GM21515 (cell line): ENCODE measurements at regions not wholly inside any gene's neighbourhood (a gene's known extent, or its start where the extent isn't known, plus 50 kb on each side); places are given as distances from the start of the nearest gene placed in this dataset.
"Not testable (repeated sequence)": the region's sequence is repeated elsewhere in the genome, so short reads cannot be mapped to it uniquely, and the experiment has no call there.

Experiments used
- ATAC-seq: cut with Tn5 transposase; IDR thresholded peaks from one replicate; pipeline ENCODE4 v1.9.1; 2021; ENCODE audit not compliant: unreplicated experiment

DNA sequence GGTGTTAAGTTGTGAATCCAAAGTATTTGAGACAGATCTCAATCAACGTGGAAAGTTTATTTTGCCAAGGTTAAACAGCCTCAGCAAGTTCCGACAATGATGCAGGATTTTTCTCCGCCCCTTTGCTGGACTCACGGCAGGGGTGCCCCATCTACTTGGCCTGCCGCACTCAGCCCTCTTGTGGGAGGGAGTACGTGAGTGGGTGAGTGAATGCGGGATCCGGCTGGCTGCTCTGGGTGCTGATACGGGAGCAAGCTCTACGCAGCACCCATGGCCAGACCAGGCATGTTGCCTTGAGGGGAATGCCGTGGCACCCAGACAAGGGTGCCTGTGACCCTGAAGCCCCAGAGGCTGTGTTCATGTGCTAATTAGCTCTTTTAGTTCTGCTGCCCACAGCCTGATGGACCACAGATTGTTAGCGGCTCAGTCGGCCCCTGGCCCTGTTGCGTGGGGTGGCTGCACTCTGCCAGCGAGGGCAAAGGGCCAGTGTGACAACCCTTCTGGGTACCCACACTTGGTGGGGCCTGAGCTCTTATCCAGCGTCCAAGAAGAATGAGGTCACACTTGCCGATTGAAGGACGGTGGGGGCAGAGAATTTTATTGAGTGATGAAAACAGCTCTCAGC, 81.2 kb upstream of the FAM153A start:
- ATAC-seq, result not testable (repeated sequence)

DNA sequence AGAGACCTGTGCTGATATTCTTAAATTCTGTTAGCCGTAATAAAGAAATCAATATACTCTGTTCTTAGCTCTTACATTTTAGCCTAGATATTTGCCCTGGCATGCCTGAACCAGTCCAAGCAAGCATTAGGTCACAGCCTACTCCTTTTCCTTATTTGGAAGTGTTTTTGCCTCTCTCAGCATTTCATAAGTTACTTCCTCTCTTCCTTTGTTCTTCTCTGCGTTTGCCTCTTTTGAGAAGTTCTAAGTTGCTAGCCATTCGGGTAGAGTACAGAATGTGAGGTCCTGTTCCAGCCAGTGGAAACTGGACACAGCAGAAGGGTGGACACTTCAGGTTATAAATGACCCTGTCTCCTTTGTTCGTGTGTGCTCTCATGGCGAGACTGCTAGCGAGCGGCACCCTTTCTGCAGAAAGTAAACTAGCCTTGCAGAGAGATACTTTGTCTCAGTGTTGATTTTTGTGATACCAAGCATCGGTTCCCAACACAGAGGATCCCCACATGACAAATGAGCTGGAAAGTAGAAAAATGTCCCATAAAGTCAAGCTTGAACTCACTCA, 75.0 kb upstream of the FAM153A start:
- not testable (repeated sequence) for ATAC-seq

DNA sequence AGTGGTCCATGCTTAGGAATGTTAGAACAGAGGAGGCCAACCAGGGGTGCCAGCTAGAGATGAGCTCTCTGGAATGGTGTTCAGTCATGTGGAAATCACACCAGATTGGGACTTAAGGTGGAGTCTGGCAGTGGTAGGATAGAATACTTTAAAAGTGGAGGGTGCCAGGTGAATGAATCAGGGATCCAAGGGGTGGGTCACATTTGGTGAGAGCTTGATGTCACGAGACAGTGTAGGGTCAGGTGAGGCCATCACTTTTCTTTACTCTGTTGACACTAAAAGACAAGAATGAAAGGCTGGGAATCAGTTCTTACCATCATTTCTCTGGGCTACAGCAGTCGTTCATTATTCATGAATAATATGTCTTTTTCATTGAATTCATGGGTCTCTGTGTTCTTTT, 73.8 kb upstream of the FAM153A start:
- ATAC-seq, result not testable (repeated sequence)

DNA sequence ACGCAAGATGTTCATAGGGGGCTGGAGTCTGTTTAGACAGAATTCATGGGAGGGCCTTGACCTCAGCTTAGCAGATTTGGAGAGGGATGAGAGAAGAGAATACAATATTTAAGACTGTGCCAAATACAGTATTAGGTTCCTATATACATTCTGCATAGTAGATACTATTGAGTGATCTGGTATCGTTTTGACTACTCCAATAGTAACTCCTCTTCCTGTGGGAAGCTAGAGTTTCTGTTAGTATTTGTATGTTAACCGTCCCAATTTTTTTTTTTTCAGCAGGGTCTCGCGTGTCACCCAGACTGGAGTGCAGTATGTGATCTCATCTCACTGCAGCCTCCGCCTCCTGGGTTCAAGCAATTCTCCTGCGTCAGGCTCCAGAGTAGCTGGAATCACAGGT, 65.2 kb upstream of the FAM153A start:
- not testable (repeated sequence) for ATAC-seq

DNA sequence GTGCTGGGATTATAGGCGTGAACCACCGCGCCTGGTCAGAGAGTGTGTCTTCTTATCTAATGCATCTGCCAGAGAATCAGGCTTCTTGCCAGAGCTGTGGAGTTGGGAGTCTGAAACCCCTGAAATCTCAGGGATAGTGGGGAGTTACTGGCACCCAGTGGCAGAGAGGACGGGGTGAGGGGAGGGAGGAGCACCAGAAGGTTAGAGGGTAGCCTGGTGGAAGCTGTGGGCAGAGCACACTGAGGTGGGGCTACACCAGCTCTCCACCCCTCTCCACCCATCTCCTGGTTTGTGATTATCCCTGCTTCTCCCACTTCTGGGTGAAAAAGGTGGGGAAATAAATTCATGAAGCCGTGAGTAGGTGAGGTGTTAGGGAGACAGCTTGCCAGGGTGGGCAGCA, 63.9 kb upstream of the FAM153A start:
- not testable (repeated sequence) for ATAC-seq

DNA sequence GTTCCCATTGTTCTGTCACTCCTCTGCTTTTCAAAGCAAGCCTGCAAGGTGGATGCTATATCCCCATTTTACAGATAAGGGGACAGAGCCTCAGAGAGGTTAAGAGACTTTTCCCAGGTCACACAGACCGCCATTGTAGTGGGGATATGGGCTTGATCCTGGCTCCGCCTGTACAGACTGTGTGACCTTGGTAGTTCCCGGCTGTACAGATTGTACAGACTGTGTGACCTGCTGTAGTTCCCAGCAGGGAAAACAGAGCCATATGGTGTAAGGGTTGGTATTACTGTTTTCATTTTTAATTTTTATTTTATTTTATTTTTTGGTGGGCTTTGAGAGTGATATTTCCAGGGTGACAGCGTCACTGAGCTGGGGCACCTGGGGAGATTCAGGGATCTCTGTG, 63.2 kb upstream of the FAM153A start:
- not testable (repeated sequence) for ATAC-seq

DNA sequence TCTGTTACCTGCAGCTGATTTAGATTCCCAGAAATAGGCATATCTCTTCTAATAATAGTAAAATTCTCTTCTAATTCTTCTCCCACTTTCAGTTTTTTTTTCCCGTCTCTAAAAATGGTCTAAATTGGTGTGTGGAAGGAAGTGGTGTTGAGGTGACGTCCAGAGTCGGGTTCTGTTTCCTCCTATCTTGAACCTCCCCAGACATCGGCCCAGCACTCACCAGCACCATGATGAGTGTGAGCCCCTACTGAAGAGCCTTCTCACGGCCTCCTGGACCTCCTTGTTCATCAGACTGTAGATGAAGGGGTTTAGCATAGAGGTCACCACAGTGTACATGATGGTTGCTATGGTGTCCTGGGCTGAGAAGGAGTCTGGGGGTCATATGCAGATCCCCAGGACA, 53.5 kb upstream of the FAM153A start:
- not testable (repeated sequence) for ATAC-seq
